Kidney epithelial cell (primary cell): ENCODE measurements at regions not wholly inside any gene's neighbourhood (a gene's known extent, or its start where the extent isn't known, plus 50 kb on each side); places are given as distances from the start of the nearest gene placed in this dataset.

ENCODE experiments used
- DNase-seq: peaks from one replicate; pipeline ENCODE4 v3.0.0-alpha.2; 2010; ENCODE audit warnings: low read depth
- H3K27me3 ChIP-seq: 2 replicates; pipeline ENCODE4 v1.6.0; 2011; ENCODE audit warnings: low read length; ENCODE audit not compliant: control insufficient read depth, insufficient read depth
- H3K36me3 ChIP-seq: 2 replicates; pipeline ENCODE4 v1.5.1; 2011; ENCODE audit warnings: low read length; ENCODE audit not compliant: control insufficient read depth, insufficient read depth
- H3K4me3 ChIP-seq: 2 replicates; pipeline ENCODE4 v1.5.1; 2011; ENCODE audit warnings: low read depth, mild to moderate bottlenecking, control low read depth, low read length
- CTCF ChIP-seq: IDR thresholded peaks from 2 replicates; pipeline ENCODE4 v1.5.1; 2011; ENCODE audit warnings: mild to moderate bottlenecking, moderate library complexity, low read length, control low read depth, inconsistent platforms; ENCODE audit not compliant: insufficient read depth, poor library complexity, severe bottlenecking

- H3K4me3 ChIP-seq = no peak overlapping the region
- DNase-seq = no peak
- TF ChIP-seq CTCF = no peak
- no peaks in the 10 kb centered on the region for H3K36me3 ChIP-seq
- no peaks in the 10 kb centered on the region for H3K27me3 ChIP-seq
These were observed 51.5 kb downstream of the SST start for GRCh38 chr3:187618722-187619121.

GRCh38 chr3:187617213-187617612 is 53.0 kb downstream of the SST start:
- TF ChIP-seq CTCF = no peak
- Histone ChIP-seq H3K27me3 (no peaks in the 10 kb centered on the region), H3K4me3 (no peak overlapping the region)

GRCh38 chr3:187616307-187616972 is 53.8 kb downstream of the SST start:
- DNase-seq = no peak
- Histone ChIP-seq H3K36me3 (no peaks in the 10 kb centered on the region), H3K27me3 (no peaks in the 10 kb centered on the region), H3K4me3 (no peak overlapping the region)
- peak; percentile 73 for TF ChIP-seq CTCF

More at GRCh38 chr3:187617213-187617612, 53.0 kb downstream of the SST start:
- no peak for DNase-seq
- no peaks in the 10 kb centered on the region for H3K36me3 ChIP-seq

- no peak for TF ChIP-seq CTCF
- no peak for DNase-seq
- Histone ChIP-seq H3K4me3 (no peak overlapping the region), H3K27me3 (no peaks in the 10 kb centered on the region), H3K36me3 (no peaks in the 10 kb centered on the region)
These were observed 54.6 kb downstream of the SST start for GRCh38 chr3:187615630-187616029.

- no peaks in the 10 kb centered on the region for H3K36me3 ChIP-seq
- no peak overlapping the region for H3K4me3 ChIP-seq
- TF ChIP-seq CTCF = no peak
- H3K27me3 ChIP-seq = no peaks in the 10 kb centered on the region
- no peak for DNase-seq
These were observed 57.5 kb downstream of the SST start for GRCh38 chr3:187612656-187613055.

GRCh38 chr3:187610981-187611511 is 59.1 kb downstream of the SST start:
- no peak overlapping the region for H3K4me3 ChIP-seq
- DNase-seq = no peak
- no peaks in the 10 kb centered on the region for H3K36me3 ChIP-seq
- TF ChIP-seq CTCF = no peak
- H3K27me3 ChIP-seq = no peaks in the 10 kb centered on the region
